H9 (cell line): ENCODE measurements at regions not wholly inside any gene's neighbourhood (a gene's known extent, or its start where the extent isn't known, plus 50 kb on each side); places are given as distances from the start of the nearest gene placed in this dataset.

Source experiments
- DNase-seq: peaks from one replicate; pipeline ENCODE4 v3.0.0-alpha.2; 2017
- H2AFZ ChIP-seq: one replicate; pipeline ENCODE4 v1.6.1; 2013; ENCODE audit warnings: mild to moderate bottlenecking, low read length, control low read depth, moderate library complexity
- H2AK5ac ChIP-seq: 2 replicates; pipeline ENCODE4 v1.6.1; 2013; ENCODE audit warnings: low read length, control low read depth, mixed read lengths; ENCODE audit not compliant: insufficient read length
- H2BK120ac ChIP-seq: one replicate; pipeline ENCODE4 v1.6.1; 2013; ENCODE audit warnings: low read depth, mild to moderate bottlenecking, low read length, control low read depth, inconsistent platforms; ENCODE audit not compliant: poor library complexity, severe bottlenecking
- H2BK12ac ChIP-seq: 2 replicates; pipeline ENCODE4 v1.6.1; 2013; ENCODE audit warnings: low read length, control low read depth, mixed read lengths, low read depth; ENCODE audit not compliant: insufficient read length
- H2BK15ac ChIP-seq: 2 replicates; pipeline ENCODE4 v1.6.1; 2013; ENCODE audit warnings: low read depth, low read length, control low read depth
- H2BK20ac ChIP-seq: one replicate; pipeline ENCODE4 v1.6.1; 2013; ENCODE audit warnings: low read depth, mild to moderate bottlenecking, low read length, control low read depth, inconsistent platforms; ENCODE audit not compliant: poor library complexity, severe bottlenecking
- H2BK5ac ChIP-seq: 2 replicates; pipeline ENCODE4 v1.6.1; 2013; ENCODE audit warnings: low read length, control low read depth, mixed read lengths; ENCODE audit not compliant: insufficient read length
- H3K14ac ChIP-seq: 2 replicates; pipeline ENCODE4 v1.6.1; 2013; ENCODE audit warnings: low read length, control low read depth; ENCODE audit not compliant: insufficient read depth
- H3K18ac ChIP-seq: 2 replicates; pipeline ENCODE4 v1.6.1; 2013; ENCODE audit warnings: low read depth, mild to moderate bottlenecking, mixed read lengths, low read length, control low read depth; ENCODE audit not compliant: insufficient read length
- H3K23ac ChIP-seq: 2 replicates; pipeline ENCODE4 v1.6.1; 2013; ENCODE audit warnings: low read length, control low read depth, mixed read lengths, low read depth; ENCODE audit not compliant: insufficient read length
- H3K23me2 ChIP-seq: 2 replicates; pipeline ENCODE4 v1.6.1; 2013; ENCODE audit warnings: low read depth, mild to moderate bottlenecking, mixed read lengths, low read length, control low read depth; ENCODE audit not compliant: insufficient read length, poor library complexity, severe bottlenecking
- H3K27ac ChIP-seq: 2 replicates; pipeline ENCODE4 v1.5.1; 2013; ENCODE audit warnings: low read length, control low read depth, mixed read lengths, low read depth; ENCODE audit not compliant: insufficient read length
- H3K27me3 ChIP-seq: 2 replicates; pipeline ENCODE4 v1.6.1; 2013; ENCODE audit warnings: low read length, control low read depth, inconsistent platforms; ENCODE audit not compliant: insufficient read depth
- H3K4ac ChIP-seq: 2 replicates; pipeline ENCODE4 v1.6.1; 2013; ENCODE audit warnings: low read depth, mild to moderate bottlenecking, control low read depth, inconsistent platforms, low read length, moderate library complexity
- H3K4me1 ChIP-seq: 2 replicates; pipeline ENCODE4 v1.6.1; 2013; ENCODE audit warnings: low read length, control low read depth, inconsistent platforms; ENCODE audit not compliant: insufficient read depth
- H3K4me2 ChIP-seq: 2 replicates; pipeline ENCODE4 v1.6.1; 2013; ENCODE audit warnings: low read length, control low read depth, mixed read lengths; ENCODE audit not compliant: insufficient read length, insufficient read depth
- H3K56ac ChIP-seq: 2 replicates; pipeline ENCODE4 v1.6.1; 2013; ENCODE audit warnings: low read depth, mild to moderate bottlenecking, mixed read lengths, low read length, control low read depth; ENCODE audit not compliant: insufficient read length
- H3K79me1 ChIP-seq: 2 replicates; pipeline ENCODE4 v1.6.1; 2013; ENCODE audit warnings: low read depth, mild to moderate bottlenecking, moderate library complexity, low read length, control low read depth, inconsistent platforms; ENCODE audit not compliant: insufficient read depth, poor library complexity, severe bottlenecking
- H3K79me2 ChIP-seq: 2 replicates; pipeline ENCODE4 v1.6.1; 2013; ENCODE audit warnings: low read length, control low read depth, inconsistent platforms; ENCODE audit not compliant: insufficient read depth
- H3K9ac ChIP-seq: 2 replicates; pipeline ENCODE4 v1.6.1; 2013; ENCODE audit warnings: low read length, control low read depth, mixed read lengths; ENCODE audit not compliant: insufficient read length; ENCODE audit errors: extremely low read depth
- H3K9me3 ChIP-seq: one replicate; pipeline ENCODE4 v1.6.1; 2013; ENCODE audit warnings: low read depth, low read length, inconsistent platforms; ENCODE audit not compliant: control insufficient read depth
- H3T11ph ChIP-seq: one replicate; pipeline ENCODE4 v1.6.1; 2013; ENCODE audit warnings: mild to moderate bottlenecking, low read length, control low read depth, inconsistent platforms
- H4K20me1 ChIP-seq: one replicate; pipeline ENCODE4 v1.6.1; 2013; ENCODE audit not compliant: control insufficient read depth, insufficient read length, insufficient read depth
- H4K5ac ChIP-seq: 2 replicates; pipeline ENCODE4 v1.6.1; 2013; ENCODE audit warnings: low read depth, mild to moderate bottlenecking, mixed read lengths, low read length, control low read depth; ENCODE audit not compliant: insufficient read length
- H4K8ac ChIP-seq: replicated peaks from 2 replicates; pipeline ENCODE4 v1.6.1; 2013; ENCODE audit warnings: low read length, control low read depth, mixed read lengths, low read depth; ENCODE audit not compliant: insufficient read length
- H4K91ac ChIP-seq: 2 replicates; pipeline ENCODE4 v1.6.1; 2013; ENCODE audit warnings: low read depth, mild to moderate bottlenecking, moderate library complexity, mixed read lengths, low read length, control low read depth; ENCODE audit not compliant: insufficient read length
- H3K27ac Mint-ChIP-seq, 3 experiments: 2 replicates in 2 of 3; 3 replicates in 1 of 3; pipeline ENCODE4 v1.8.0; 2020 to 2021; ENCODE audit warnings: mixed read lengths in 3 of 3, mild to moderate bottlenecking in 1 of 3, moderate library complexity in 1 of 3
- H3K27me3 Mint-ChIP-seq: 2 replicates; pipeline ENCODE4 v1.8.0; 2021; ENCODE audit warnings: low read depth, mild to moderate bottlenecking, moderate library complexity, mixed read lengths
- H3K36me3 Mint-ChIP-seq, 3 experiments: 2 replicates in 2 of 3; 3 replicates in 1 of 3; pipeline ENCODE4 v1.8.0; 2020 to 2021; ENCODE audit warnings: low read depth in 3 of 3, mixed read lengths in 3 of 3; ENCODE audit not compliant: insufficient read depth in 1 of 3
- H3K4me1 Mint-ChIP-seq, 2 experiments: 2 replicates each; pipeline ENCODE4 v1.8.0; 2020; ENCODE audit warnings: mixed read lengths in 2 of 2
- H3K4me3 Mint-ChIP-seq, 2 experiments: 2 replicates in 1 of 2; 3 replicates in 1 of 2; pipeline ENCODE4 v1.8.0; 2020 to 2021; ENCODE audit warnings: mild to moderate bottlenecking in 2 of 2, mixed read lengths in 2 of 2, moderate library complexity in 1 of 2
- H3K9me3 Mint-ChIP-seq, 2 experiments: 2 replicates in 1 of 2; 3 replicates in 1 of 2; pipeline ENCODE4 v1.8.0; 2020; ENCODE audit warnings: mild to moderate bottlenecking in 2 of 2, mixed read lengths in 2 of 2, moderate library complexity in 1 of 2
- CTCF ChIP-seq: fragments of 200-600 bp; sonication (generic); conservative IDR thresholded peaks from 3 replicates; pipeline ENCODE4 v1.8.0; 2021; ENCODE audit warnings: antibody characterized with exemption, mild to moderate bottlenecking
- WGBS: extraction: QIAGEN DNeasy Blood & Tissue Kit; methylation state at CpG from one replicate; pipeline ENCODE4 v1.1.7; 2013; ENCODE audit warnings: missing lambda C conversion rate, low lambda C conversion rate, mixed read lengths; ENCODE audit not compliant: insufficient read length; ENCODE audit errors: extremely low coverage; 5-methylcytosine and 5-hydroxymethylcytosine counted together

DNA sequence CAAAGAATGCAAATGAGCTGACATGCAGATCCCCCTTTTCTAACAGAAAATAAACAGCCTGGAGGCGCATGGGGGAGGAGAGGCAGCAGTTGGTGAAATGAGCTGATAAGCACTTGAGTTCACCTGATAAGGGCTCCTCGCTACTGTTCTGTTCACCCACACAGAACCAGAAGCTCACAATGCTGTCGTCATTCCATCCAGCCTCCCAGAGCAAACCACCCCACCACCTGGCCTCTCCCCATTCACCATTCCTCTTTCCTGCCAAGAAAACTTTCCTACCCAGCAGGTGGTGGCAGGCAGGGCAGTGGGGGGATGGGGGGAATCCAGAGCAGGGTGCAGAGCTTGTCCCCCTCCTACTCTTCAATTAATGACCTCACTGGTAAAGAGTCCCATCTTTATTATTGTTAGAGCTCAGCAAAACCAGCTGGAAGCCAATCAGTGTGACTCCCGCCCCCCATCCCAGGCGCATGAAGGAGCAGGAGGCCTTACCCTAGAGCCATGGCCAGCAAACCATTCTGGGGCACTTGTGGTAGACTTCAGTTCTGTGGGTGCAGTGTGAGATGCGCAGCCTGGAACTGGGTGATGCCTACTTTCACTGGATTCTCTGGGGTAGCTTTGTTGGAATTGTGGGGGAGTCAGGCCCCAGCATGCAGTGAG, 350.3 kb downstream of the ZIC3 start:
- H2BK20ac ChIP-seq: no peak overlapping the region
- no peak overlapping the region for H3T11ph ChIP-seq
- H2BK12ac ChIP-seq: no peak overlapping the region
- H3K27ac ChIP-seq: no peak overlapping the region
- H3K4me1 Mint-ChIP-seq: peaks cover 29 to 32% of the 10 kb centered on the region in 2 experiments
- H2BK15ac ChIP-seq: no peak overlapping the region
- H2BK120ac ChIP-seq: no peak overlapping the region
- H3K4me3 Mint-ChIP-seq: no peak overlapping the region
- WGBS: no CpG with 5 or more reads among the region's 6 CpGs
- no peak overlapping the region for H4K8ac ChIP-seq
- H3K36me3 Mint-ChIP-seq: peaks cover 0 to 4% (median 3%) of the 10 kb centered on the region in 3 experiments; a peak in 2 of 7 replicates
- H3K4ac ChIP-seq: no peak overlapping the region
- H3K27ac Mint-ChIP-seq: no peak overlapping the region; a peak in 1 of 7 replicates
- peaks cover 2 to 36% of the 10 kb centered on the region in 2 experiments; a peak in 3 of 5 replicates for H3K9me3 Mint-ChIP-seq
- H3K79me2 ChIP-seq: no peaks in the 10 kb centered on the region
- H3K14ac ChIP-seq: no peak overlapping the region
- H3K79me1 ChIP-seq: no peaks in the 10 kb centered on the region
- DNase-seq: peak; percentile 26
- no peak overlapping the region for H2AFZ ChIP-seq
- TF ChIP-seq CTCF: no peak
- H3K4me2 ChIP-seq: no peak overlapping the region
- H3K9me3 ChIP-seq: no peaks in the 10 kb centered on the region
- H2AK5ac ChIP-seq: no peak overlapping the region
- no peaks in the 10 kb centered on the region for H3K23me2 ChIP-seq
- H4K20me1 ChIP-seq: no peaks in the 10 kb centered on the region
- H4K91ac ChIP-seq: no peak overlapping the region
- H3K4me1 ChIP-seq: peaks cover 6% of the 10 kb centered on the region; the same call in 1 of the 2 replicates
- no peak overlapping the region for H3K23ac ChIP-seq
- no peaks in the 10 kb centered on the region for H3K27me3 ChIP-seq
- H3K18ac ChIP-seq: no peak overlapping the region
- no peak overlapping the region for H2BK5ac ChIP-seq
- no peak overlapping the region for H3K56ac ChIP-seq
- H3K9ac ChIP-seq: no peak overlapping the region
- H4K5ac ChIP-seq: no peak overlapping the region
- H3K27me3 Mint-ChIP-seq: peaks cover 4% of the 10 kb centered on the region
